ENCODE measurements at regions not wholly inside any gene's neighbourhood (a gene's known extent, or its start where the extent isn't known, plus 50 kb on each side); places are given as distances from the start of the nearest gene placed in this dataset.

- H3K4me3 ChIP-seq (replicated peaks; ENCODE audit: low read depth, low read length) = no peak overlapping the region
- TF ChIP-seq, protein P1, sequence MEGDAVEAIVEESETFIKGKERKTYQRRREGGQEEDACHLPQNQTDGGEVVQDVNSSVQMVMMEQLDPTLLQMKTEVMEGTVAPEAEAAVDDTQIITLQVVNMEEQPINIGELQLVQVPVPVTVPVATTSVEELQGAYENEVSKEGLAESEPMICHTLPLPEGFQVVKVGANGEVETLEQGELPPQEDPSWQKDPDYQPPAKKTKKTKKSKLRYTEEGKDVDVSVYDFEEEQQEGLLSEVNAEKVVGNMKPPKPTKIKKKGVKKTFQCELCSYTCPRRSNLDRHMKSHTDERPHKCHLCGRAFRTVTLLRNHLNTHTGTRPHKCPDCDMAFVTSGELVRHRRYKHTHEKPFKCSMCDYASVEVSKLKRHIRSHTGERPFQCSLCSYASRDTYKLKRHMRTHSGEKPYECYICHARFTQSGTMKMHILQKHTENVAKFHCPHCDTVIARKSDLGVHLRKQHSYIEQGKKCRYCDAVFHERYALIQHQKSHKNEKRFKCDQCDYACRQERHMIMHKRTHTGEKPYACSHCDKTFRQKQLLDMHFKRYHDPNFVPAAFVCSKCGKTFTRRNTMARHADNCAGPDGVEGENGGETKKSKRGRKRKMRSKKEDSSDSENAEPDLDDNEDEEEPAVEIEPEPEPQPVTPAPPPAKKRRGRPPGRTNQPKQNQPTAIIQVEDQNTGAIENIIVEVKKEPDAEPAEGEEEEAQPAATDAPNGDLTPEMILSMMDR (IDR thresholded peaks at IDR 0.05; ENCODE audit: low read length, missing control alignments) = no peak
- no peak for DNase-seq (ENCODE audit: low read depth)
These were observed 93.5 kb downstream of the MBL2 start for GRCh38 chr10:52679117-52679516.

- DNase-seq (ENCODE audit: low read depth) = no peak
- H3K4me3 ChIP-seq (replicated peaks; ENCODE audit: low read depth, low read length) = no peak overlapping the region
- TF ChIP-seq, protein P1 (IDR thresholded peaks at IDR 0.05; ENCODE audit: low read length, missing control alignments) = no peak
These were observed 89.8 kb downstream of the MBL2 start for GRCh38 chr10:52682766-52683165.

- TF ChIP-seq, protein P1 (IDR thresholded peaks at IDR 0.05; ENCODE audit: low read length, missing control alignments) = no peak
- DNase-seq (ENCODE audit: low read depth) = no peak
- H3K4me3 ChIP-seq (replicated peaks; ENCODE audit: low read depth, low read length) = no peak overlapping the region
These were observed 88.8 kb downstream of the MBL2 start for GRCh38 chr10:52683776-52684175.

- H3K4me3 ChIP-seq (replicated peaks; ENCODE audit: low read depth, low read length) = no peak overlapping the region
- TF ChIP-seq, protein P1 (IDR thresholded peaks at IDR 0.05; ENCODE audit: low read length, missing control alignments) = no peak
- DNase-seq (ENCODE audit: low read depth) = no peak
These were observed 83.7 kb downstream of the MBL2 start for GRCh38 chr10:52688899-52689298.

- no peak overlapping the region for H3K4me3 ChIP-seq (replicated peaks; ENCODE audit: low read depth, low read length)
- TF ChIP-seq, protein P1 (IDR thresholded peaks at IDR 0.05; ENCODE audit: low read length, missing control alignments) = no peak
- DNase-seq (ENCODE audit: low read depth) = no peak
These were observed 76.4 kb downstream of the MBL2 start for GRCh38 chr10:52696232-52696631.

DNA sequence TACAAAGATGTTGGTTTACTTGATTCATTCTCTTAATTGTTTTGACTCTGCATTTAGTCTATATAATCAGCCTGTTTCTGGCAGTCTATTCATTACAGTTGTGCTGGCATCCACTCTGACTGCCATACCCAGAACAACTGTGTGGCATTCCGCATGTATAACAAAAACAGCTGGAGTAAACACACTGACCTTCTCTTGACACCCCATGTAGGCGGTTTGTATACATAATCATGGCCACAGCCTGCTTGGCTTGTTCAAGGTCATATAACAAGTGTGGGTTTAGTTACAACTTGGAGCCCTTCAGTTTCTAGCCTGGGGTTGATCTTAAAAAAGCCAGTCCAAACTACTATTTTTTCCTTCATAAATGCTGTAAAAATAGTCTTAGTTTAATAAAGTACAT, 70.9 kb downstream of the MBL2 start:
- no peak for DNase-seq (ENCODE audit: low read depth)
- H3K4me3 ChIP-seq (replicated peaks; ENCODE audit: low read depth, low read length) = no peak overlapping the region
- TF ChIP-seq, protein P1 (IDR thresholded peaks at IDR 0.05; ENCODE audit: low read length, missing control alignments) = no peak

DNA sequence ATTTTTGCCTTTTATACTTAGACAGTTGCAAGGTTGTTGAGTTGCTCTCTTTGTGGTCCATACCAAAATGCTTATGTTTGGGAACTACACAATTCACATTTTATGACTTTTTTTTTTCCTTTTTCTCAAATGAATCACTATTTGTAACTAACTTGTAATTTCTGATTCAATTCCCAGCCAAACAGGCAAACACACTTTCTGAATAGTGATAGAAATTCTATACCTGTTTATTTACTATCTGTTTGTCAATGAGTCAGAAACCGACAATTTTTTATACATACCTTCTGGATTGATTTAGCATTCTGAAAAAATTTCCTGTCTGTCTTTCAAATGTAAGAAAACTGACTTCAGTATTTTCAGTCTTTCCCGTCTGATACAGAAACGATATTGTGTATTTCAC, 69.1 kb downstream of the MBL2 start:
- TF ChIP-seq, protein P1 (IDR thresholded peaks at IDR 0.05; ENCODE audit: low read length, missing control alignments) = no peak
- no peak overlapping the region for H3K4me3 ChIP-seq (replicated peaks; ENCODE audit: low read depth, low read length)
- DNase-seq (ENCODE audit: low read depth) = no peak
